Nephron (organoid): ENCODE measurements at regions not wholly inside any gene's neighbourhood (a gene's known extent, or its start where the extent isn't known, plus 50 kb on each side); places are given as distances from the start of the nearest gene placed in this dataset.
"Not testable (repeated sequence)": the region's sequence is repeated elsewhere in the genome, so short reads cannot be mapped to it uniquely, and the experiment has no call there.

Source experiments
- H3K27ac Mint-ChIP-seq, 3 experiments: 2 replicates each; pipeline ENCODE4 v1.8.0; 2020; ENCODE audit warnings: mixed read lengths in 3 of 3, mild to moderate bottlenecking in 2 of 3, moderate library complexity in 1 of 3
- H3K27me3 Mint-ChIP-seq: 2 replicates; pipeline ENCODE4 v1.8.0; 2021; ENCODE audit warnings: low read depth, mild to moderate bottlenecking, moderate library complexity, mixed read lengths
- H3K36me3 Mint-ChIP-seq: 2 replicates; pipeline ENCODE4 v1.8.0; 2020; ENCODE audit warnings: low read depth, mixed read lengths
- H3K4me1 Mint-ChIP-seq: 2 replicates; pipeline ENCODE4 v1.8.0; 2020; ENCODE audit warnings: mixed read lengths
- H3K4me3 Mint-ChIP-seq, 3 experiments: 2 replicates each; pipeline ENCODE4 v1.8.0; 2020; ENCODE audit warnings: mild to moderate bottlenecking in 3 of 3, mixed read lengths in 3 of 3, moderate library complexity in 2 of 3
- H3K9me3 Mint-ChIP-seq: 2 replicates; pipeline ENCODE4 v1.8.0; 2020; ENCODE audit warnings: mixed read lengths
- TF ChIP-seq, protein P1 (sequence below), 3 experiments: fragments of 200-600 bp; sonication (generic); IDR thresholded peaks; one replicate each; pipeline ENCODE4 v1.5.0; 2021; ENCODE audit warnings: antibody characterized with exemption in 3 of 3; ENCODE audit not compliant: unreplicated experiment in 3 of 3

- H3K36me3 Mint-ChIP-seq: no peaks in the 10 kb centered on the region
- no peak overlapping the region for H3K4me3 Mint-ChIP-seq
- TF ChIP-seq, protein P1, sequence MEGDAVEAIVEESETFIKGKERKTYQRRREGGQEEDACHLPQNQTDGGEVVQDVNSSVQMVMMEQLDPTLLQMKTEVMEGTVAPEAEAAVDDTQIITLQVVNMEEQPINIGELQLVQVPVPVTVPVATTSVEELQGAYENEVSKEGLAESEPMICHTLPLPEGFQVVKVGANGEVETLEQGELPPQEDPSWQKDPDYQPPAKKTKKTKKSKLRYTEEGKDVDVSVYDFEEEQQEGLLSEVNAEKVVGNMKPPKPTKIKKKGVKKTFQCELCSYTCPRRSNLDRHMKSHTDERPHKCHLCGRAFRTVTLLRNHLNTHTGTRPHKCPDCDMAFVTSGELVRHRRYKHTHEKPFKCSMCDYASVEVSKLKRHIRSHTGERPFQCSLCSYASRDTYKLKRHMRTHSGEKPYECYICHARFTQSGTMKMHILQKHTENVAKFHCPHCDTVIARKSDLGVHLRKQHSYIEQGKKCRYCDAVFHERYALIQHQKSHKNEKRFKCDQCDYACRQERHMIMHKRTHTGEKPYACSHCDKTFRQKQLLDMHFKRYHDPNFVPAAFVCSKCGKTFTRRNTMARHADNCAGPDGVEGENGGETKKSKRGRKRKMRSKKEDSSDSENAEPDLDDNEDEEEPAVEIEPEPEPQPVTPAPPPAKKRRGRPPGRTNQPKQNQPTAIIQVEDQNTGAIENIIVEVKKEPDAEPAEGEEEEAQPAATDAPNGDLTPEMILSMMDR (IDR thresholded peaks at IDR 0.05; ENCODE audit: unreplicated experiment in 3 of 3): no peak
- peak overlapping the region in 1 of 3 experiments; percentile 48 for H3K27ac Mint-ChIP-seq
- H3K9me3 Mint-ChIP-seq: peaks cover 18% of the 10 kb centered on the region
- no peaks in the 10 kb centered on the region for H3K4me1 Mint-ChIP-seq
- peaks cover 3% of the 10 kb centered on the region for H3K27me3 Mint-ChIP-seq
Observed at GRCh38 chr15:44882499-44882968, 74.0 kb upstream of the TERB2 start.

DNA sequence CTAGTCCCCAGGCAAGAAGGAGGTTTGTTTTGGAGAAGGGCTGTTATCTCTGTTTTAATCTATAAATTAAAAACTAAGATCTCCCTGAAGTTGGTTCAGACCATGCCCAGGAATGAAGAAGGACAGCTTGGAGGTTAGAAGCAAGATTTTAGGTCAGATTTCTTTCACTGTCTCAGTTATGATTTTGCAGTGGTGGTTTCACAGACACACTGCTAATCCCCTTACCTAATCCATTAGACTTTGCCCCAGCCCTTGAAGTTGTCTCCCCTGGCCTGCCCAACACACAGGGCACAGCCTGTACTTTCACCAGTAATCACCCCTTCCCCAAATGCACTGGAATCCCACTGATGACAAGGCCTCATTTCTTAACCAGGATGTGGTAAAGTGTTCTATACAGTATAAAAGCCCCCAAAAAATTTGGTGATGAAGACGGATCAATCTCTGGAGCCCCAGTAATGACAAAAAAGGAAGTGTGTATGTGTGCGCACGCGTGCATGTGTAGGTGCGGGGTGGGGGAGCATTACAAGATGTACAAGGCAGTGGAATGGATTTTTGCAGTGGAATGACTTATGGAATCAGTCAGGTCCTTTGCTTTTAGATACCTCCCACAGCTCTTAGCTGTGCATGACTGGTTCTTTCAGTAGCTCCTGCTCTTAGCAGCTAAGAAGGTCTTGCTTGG lies 73.1 kb upstream of the TERB2 start:
- H3K4me3 Mint-ChIP-seq: no peak overlapping the region
- no peaks in the 10 kb centered on the region for H3K36me3 Mint-ChIP-seq
- H3K4me1 Mint-ChIP-seq: no peaks in the 10 kb centered on the region
- H3K27ac Mint-ChIP-seq: peak overlapping the region in 1 of 3 experiments; percentile 22
- peaks cover 11% of the 10 kb centered on the region for H3K9me3 Mint-ChIP-seq
- TF ChIP-seq, protein P1 (IDR thresholded peaks at IDR 0.05; ENCODE audit: unreplicated experiment in 3 of 3): no peak
- peaks cover 3% of the 10 kb centered on the region for H3K27me3 Mint-ChIP-seq

DNA sequence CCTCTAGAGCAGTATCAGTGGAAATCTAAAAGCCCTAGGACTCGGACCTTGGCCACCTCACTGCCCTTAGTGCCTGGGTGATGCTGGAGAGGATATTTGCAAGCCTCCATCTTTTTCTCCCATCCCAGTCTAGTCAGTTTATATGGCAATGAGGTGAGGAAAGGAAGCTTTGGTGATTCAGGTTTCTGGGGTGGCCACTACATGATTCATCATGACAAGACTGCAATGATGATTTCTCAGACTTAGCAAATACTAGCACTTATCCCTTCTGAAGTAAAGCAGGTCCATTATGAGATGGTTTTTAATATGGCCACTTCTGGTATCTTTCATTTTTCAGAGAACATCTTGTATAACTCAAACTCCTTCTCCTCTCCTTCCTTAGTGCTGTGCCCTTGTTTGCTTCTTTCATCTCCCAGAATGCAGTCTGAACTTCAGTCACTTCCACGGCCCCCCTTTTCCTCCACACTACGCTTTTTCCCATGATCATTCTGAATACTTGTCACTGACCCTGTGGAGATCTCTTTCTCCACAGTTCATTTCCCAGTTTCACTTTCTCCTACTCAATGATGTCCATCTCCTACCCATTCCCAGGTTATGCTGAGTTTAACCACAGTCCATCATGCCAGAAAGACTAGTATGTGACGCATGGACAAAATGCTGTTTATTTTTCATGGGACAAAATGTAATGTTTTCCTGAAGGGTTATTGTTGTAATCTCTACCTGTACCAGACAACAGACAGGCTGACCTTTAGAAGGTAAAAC lies 57.4 kb upstream of the TERB2 start:
- not testable (repeated sequence) for H3K27me3 Mint-ChIP-seq, H3K27ac Mint-ChIP-seq, H3K36me3 Mint-ChIP-seq, H3K4me1 Mint-ChIP-seq, H3K4me3 Mint-ChIP-seq, H3K9me3 Mint-ChIP-seq

GRCh38 chr15:44899775-44900174 lies 56.7 kb upstream of the TERB2 start:
- not testable (repeated sequence) for H3K4me1 Mint-ChIP-seq, H3K36me3 Mint-ChIP-seq, H3K27me3 Mint-ChIP-seq, H3K27ac Mint-ChIP-seq, H3K9me3 Mint-ChIP-seq, H3K4me3 Mint-ChIP-seq

DNA sequence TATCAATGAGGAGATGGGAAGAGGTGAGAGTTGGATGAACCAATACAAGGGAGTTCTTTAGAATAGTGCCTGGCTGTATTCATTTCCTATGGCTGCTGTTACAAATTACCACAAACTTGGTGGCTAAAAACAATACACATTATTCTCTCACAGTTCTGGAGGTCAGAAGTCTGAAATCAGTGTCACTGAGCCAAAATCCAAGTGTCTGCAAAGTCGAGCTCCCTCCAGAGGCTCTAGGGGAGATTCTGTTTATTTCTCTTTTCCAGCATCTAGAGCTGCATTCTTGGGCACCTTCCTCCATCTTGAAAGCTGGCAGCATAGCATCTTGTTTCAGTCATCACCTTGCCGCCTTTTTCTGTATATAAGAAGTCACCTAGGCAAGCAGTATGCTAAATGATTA lies 55.7 kb upstream of the TERB2 start:
- not testable (repeated sequence) for H3K36me3 Mint-ChIP-seq, H3K27ac Mint-ChIP-seq, H3K4me1 Mint-ChIP-seq, H3K4me3 Mint-ChIP-seq, H3K27me3 Mint-ChIP-seq, H3K9me3 Mint-ChIP-seq

- H3K36me3 Mint-ChIP-seq, H3K4me1 Mint-ChIP-seq, H3K27me3 Mint-ChIP-seq, H3K9me3 Mint-ChIP-seq, H3K27ac Mint-ChIP-seq, H3K4me3 Mint-ChIP-seq: not testable (repeated sequence)
Observed at GRCh38 chr15:44903281-44903680, 53.2 kb upstream of the TERB2 start.

- not testable (repeated sequence) for H3K27ac Mint-ChIP-seq, H3K36me3 Mint-ChIP-seq, H3K4me3 Mint-ChIP-seq, H3K4me1 Mint-ChIP-seq, H3K9me3 Mint-ChIP-seq, H3K27me3 Mint-ChIP-seq
Observed at GRCh38 chr15:44904651-44905340, 51.7 kb upstream of the TERB2 start.
